ENCODE measurements at regions not wholly inside any gene's neighbourhood (a gene's known extent, or its start where the extent isn't known, plus 50 kb on each side); places are given as distances from the start of the nearest gene placed in this dataset.
"Not testable (repeated sequence)": the region's sequence is repeated elsewhere in the genome, so short reads cannot be mapped to it uniquely, and the experiment has no call there.

DNA sequence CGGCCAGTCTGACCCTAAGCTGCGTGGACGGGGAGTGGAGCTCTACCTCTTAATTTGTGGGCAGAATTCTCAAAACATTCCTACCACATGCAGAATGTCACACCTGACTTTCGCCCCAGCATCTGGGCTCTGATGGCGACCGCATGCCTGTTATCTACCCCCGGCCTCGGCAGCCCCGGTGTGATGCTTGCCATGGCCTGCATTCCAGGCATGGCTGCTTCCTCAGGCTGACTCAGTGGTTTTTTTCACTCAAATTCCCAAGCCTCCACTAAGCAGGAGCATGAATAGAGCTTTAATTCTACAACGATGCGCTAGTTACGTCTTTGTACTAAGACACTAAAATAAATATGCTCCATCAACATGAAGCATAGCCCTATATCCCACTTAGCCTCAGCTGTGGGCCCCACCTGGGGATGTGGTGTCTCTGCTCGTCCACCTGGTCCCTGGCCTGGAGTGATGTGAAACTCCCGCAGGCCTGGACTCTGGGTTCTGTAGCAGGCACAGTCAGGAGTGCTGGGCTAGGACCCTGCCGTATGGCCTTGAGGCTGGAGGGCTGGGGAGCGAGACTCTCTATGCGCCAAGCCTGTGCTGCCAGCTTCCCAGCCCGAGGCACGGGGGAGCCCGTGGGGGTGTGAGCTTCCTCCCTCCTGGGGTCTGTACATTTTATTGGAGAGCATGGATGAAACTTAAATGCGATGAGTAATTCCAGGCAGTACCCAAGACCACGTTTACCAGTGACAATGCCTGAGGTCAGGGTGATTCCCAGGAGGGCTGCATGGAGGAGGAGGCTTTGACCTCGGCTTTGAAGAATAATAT, 153.2 kb downstream of the CTTN start:
- DNase-seq, result no peak

DNA sequence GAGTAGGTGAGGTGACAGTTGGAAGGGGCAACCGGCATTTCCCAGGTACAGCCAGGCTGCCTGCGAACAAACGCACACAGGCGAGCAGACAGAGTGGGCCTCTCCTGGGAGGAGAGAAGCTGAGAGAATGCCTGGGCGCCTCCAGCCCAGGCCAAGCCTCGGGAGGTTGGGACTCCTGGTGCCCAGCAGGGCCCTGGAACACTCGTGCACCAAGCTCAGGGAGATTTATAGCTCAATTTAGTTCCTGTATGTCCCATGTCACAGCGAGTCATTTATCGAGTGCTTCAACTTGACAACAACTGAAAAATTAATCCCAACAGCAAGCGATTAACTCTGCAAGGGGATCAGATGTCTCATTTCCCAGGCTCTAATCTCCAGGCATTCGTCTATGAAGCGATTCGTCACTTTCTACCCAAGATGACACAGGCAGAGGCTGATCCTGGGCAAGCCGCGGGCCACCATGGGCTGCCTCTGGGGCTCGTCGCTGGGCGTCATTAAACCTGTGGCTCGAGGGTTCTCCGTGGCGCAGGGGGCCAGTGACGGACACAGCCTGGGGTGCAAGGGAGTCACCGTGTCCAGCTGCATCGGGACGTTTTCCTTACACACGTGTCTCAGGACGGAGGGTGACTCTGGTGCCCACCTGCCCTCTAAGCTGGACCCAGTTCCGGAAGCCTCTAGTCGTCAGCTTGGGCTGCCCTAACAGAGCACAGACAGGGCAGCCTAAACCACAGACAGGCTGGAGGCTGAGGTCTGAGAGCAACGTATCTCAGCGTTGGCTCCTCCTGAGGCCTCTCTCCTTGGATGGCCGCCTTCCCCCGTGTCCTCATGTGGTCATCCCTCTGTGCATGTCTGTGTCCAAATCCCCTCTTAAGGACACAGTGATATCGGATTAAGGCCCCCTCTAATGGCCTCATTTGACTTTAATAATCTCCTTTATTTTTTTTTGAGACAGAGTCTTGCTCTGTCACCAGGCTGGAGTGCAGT, 154.1 kb downstream of the CTTN start:
- DNase-seq, result no peak

DNA sequence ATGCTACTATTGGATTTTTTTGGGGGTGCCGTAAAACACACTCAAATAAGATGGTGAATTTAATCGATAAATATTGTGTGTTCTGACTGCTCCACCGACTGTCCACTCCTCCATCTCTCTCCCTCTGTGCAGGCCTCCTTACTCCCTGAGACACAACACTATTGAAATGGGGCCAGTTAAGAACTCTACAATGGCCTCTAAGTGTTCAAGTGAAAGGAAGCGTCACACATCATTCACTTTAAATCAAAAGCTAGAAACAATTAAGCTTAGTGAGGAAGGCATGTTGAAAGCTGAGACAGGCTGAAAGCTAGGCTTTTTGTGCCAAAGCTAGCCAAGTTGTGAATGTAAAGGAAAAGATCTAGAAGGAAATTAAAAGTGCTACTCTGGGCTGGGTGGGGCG, 156.7 kb downstream of the CTTN start:
- no peak for DNase-seq

GRCh38 chr11:70556884-70557741, 158.8 kb downstream of the CTTN start:
- DNase-seq, result no peak

- no peak for DNase-seq
These were observed 159.6 kb downstream of the CTTN start for GRCh38 chr11:70557742-70558485.

DNA sequence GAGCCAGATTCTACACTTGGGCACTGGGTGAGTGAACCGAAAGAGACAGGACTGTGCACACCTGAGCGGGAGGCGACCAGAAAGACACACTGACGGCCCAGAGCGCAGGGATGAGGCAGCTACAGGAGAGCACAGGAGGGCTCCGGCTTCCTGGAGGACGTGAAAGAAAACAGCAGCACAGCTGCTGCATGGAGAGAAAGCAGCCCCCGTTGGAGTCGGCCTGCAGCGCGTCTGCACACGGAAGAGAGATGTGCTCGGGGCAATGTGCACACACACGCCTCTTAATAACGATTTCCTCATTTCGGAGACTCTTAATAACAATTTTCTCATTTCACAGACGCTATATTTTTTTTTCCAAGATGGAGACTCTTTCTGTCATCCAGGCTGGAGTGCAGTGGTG, 160.4 kb downstream of the CTTN start:
- DNase-seq, result no peak

DNA sequence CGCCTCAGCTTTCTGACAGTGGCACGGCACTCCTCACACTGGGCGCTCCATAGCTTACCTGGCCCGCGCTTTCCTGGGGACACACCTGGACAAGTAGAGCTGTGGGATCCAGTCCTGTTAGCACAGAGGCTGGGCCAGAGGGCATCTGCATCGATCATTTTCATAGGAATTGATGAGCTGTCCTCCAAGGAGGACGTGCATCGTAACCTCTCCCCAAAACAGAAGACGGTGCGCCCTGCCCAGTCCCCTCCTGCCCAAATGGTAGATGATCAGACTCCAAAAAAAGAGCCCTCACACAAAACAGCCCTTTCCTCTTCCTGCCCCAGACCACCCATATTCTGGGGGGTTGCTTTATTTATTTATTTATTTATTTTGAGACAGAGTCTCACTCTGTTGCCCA, 161.2 kb downstream of the CTTN start:
- no peak for DNase-seq

DNA sequence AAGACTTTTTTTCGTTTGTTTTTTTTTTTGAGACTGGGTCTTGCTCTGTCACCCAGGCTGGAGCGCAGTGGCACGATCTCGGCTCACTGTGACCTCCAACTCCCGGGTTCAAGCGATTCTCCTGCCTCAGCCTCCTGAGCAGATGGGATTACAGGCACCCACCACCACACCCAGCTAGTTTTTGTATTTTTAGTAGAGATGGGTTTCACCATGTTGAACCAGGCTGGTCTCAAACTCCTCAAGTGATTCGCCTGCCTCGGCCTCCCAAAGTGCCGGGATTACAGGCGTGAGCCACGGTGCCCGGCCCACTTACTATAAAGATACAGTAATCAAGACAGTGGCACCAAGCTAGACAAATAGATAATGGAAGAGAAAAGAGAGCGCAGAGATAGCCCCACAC, 162.3 kb downstream of the CTTN start:
- not testable (repeated sequence) for DNase-seq

DNA sequence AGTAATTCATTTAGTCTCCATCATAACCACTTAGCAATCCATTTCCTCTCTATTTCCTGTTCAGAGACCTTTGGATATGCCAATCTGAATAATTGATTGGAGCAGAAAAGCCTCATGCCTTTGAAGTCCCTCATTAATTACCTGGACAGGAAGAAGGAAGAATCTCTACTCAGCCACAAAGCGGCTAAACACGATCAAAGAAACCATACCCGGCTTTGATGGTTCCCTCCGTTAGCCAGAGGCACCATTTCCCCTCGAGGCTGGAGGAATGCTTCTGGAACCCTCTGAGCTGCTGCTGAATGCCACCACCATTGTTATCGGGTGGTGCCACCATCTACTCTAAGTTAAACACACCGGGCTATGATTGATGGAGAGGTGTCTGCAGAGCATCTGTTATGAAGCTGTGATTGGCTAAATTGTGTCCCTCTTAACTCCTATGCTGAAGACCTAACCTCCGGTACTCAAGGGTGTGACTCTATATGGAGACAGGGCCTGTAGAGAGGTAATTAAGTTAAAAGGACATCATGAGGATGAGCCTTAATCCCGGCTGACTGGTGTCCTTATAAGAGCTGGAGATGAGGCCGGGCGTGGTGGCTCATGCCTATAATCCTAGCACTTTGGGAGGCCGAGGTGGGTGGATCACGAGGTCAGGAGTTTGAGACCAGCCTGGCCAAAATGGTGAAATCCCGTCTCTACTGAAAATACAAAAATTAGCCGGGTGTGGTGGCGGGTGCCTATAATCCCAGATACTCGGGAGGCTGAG, 168.6 kb downstream of the CTTN start:
- DNase-seq, result no peak

DNA sequence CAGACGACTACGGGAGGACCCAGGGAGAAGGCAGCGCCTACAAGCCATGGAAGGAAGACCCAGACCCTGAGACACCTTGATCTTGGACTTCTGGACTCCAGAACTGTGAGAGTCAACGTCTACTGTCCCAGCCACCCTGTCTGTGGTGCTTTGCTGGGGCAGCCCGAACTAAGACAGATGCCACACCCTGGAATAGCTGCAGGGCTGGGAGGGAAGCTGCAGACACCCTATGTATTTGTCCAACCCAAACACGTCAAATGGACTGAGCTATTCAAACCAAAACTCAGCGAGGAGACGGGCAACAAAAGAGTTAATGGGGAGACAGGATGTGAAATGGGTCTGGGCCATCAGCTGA, 169.3 kb downstream of the CTTN start:
- no peak for DNase-seq

DNA sequence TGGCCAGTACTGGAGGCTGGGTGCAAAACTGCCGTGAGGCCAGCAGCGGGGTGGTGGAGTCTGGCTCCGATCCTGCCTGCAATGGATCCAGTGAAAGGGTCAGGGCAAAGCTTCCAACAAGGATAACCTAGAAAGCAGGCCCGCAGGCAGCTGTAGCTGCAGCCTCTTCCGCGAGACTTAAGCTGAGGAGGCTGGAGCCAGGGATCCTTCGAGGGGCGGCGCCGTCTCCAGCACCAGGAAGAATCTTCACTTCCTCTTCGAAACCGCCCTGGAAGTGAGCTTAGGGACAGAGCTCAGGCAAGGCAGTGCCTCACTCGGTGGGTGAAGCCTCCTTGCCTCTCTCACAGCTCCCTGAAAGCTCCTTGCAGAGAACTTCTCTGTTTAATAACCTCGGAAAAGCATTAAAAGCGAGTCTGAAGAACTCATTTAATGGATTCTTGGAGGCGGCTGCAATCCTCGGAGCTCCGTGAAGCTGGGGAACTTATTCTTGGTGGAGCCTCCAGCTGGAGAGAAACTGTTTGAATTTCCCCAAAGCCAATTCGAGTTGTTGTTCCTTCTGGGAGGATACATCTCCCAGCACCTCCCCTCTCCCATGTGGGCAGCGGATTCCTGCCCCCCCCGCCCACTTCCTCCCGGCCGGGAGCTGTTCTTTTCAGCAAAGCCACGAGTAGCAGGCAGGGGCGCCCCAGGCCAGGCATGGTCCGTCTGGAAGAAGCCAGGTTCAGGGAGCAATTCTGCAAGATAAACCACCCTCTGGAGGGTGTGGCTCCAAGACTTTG, 169.9 kb downstream of the CTTN start:
- no peak for DNase-seq

DNA sequence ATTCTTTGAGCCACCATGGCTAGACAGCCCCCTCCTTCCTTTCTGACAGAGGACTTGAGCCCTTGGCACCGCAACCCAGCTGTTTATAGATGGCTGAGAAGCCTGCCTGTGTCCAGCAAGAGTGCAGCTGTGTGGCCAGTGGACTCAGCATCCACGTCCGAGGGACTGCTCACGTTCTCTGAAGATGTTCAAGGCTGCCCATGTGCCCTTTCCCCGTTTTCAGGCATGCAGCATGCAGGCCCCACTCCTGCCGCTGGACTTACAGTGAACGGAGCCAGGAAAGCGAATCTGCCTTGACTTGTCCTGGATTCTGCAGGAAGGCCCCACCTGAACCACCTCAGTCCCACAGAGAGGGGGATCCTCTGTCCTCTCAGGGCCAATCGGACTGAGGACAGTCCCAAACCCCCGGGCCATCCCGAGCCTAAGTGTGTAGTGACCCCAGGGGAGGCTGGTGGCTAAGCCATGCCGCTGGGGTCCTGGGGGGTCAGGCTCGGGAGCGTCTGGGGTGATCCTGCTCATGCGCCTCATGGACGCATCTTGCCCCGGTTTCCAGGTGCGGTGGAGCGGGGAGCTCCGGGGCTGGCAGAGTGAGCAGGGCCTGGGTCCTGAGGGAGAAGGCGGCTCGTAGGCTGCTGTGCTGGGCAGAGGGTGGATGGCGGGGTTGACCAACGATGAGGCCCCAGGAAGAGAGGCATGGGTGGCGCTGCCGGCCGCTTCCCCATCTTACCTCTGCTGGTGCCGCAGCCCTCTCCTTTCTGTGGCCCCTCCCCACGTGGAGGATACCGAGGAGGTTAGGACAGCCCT, 170.7 kb downstream of the CTTN start:
- DNase-seq, result no peak

GRCh38 chr11:70569618-70569890, 171.2 kb downstream of the CTTN start:
- no peak for DNase-seq

DNA sequence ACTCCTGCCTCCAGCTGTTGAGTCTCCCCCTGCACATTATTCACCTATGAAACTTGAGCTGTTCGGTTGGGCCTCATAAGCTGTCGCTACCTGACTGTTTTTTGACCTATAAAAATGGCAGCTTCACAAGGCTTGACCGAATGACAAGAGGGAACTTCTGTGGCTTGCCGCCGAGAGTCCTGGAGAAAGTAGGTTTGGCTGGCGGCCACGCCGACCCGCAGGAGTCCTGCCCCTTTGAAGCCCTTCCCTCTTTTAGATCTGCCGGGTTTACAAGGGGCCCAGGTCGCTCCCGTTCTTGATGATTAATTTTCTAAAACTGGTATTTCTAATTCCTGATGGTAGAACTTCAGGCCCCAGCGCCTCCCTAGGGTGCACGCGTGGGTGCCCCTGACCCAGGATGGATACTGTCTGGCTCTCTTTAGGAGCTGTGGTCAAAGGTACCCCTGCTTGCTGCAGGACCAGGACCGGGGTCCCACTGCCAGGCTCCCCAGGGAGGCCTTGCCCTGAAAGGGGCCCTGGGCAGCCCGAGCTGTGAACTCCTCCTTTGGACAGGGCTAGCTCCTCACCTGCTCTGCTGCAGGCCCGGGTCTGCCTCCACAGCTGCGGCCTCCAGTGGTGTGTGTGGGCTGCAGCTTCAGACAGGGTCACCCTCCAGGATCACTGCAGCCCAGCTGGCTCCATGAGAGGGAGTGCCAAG, 171.8 kb downstream of the CTTN start:
- no peak for DNase-seq

DNA sequence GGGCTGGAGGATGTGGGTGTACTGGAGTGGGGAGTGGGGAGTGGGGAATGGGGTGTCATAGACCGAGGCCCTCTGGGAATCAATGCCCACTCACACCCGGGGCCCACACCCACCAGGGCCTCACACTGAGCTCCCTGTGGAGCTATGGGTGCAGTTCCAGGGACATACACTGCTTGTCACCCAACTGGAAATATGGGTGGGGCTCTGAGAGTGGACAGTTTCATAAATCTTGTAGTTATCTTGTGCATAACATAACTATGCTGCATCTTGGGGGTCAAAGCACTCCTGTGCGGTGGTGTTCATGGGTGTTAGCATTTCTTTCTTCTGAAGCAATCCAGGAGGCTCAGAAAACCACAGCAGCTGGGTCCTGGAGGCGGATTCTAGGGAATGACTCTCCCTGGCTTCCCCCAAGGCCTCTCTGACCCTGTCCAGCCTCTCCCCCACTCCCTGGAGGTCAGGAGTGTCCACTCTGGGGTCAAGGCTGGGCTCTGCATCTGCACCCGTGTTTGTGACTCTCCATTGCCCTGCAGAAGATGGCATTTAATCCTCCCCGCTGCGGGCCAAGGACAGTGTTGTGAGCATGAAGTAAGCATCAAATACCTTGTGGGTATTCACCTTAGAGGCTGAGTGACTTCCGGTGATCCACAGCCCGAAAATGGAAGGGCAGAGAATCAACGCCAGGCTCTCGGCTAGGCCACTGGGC, 172.5 kb downstream of the CTTN start:
- DNase-seq, result no peak

GRCh38 chr11:70572974-70573260, 174.6 kb downstream of the CTTN start:
- DNase-seq, result no peak

DNA sequence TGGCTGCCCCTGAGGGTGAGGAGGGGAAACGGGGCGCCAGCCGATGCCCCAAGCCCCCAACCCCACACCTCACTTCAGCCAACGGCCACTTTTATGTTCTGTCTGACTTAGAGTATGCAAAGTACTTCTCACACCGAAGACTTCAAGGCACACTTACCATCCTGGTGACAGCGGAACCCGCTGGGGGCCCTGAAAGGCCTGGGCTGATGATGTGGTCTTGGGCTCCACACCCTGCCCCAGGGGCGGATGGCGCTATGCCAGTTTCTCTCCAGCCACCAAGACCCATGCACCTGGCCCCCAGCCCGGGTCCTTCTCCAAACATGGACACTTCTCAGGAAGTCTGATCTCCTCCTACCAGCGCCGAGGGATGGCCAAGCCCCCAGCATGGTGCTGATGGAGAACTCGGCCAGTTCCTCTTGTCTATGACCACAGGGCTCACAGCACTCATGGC, 175.4 kb downstream of the CTTN start:
- DNase-seq, result no peak

DNA sequence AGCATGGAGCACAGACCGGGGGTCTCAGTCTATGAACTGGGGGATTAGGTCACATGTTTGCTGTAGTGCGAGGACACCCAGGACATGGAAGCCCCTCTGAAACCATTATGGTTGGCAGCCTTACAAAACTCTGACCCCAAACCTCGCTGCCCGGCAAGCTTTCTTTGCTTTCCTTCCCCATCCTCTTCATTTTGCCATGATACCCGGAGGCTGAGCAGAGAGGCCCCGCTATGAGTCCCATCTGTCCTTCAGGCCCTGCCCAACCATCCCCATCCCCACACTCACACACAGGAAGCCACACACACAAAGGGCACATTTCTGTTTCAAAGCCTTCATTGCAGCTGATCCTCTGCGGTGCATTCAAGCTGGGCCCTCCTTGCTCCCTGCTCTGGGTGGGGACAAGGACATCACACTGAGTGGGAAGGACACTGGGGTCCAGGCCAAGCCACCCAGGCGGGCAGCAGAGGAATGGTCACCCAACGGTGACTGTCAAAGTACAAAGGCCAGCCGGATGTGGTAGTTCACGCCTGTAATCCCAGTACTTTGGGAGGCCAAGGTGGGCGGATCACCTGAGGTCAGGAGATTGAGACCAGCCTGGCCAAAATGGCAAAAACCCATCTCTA, 176.5 kb downstream of the CTTN start:
- no peak for DNase-seq

Data from NCI-H146 (cell line).